GM21576 (cell line): ENCODE measurements at regions not wholly inside any gene's neighbourhood (a gene's known extent, or its start where the extent isn't known, plus 50 kb on each side); places are given as distances from the start of the nearest gene placed in this dataset.

ENCODE experiments used
- ATAC-seq: cut with Tn5 transposase; IDR thresholded peaks from one replicate; pipeline ENCODE4 v1.9.1; 2021; ENCODE audit warnings: mild to moderate bottlenecking, moderate library complexity; ENCODE audit not compliant: unreplicated experiment

GRCh38 chrX:810186-810585, 179.6 kb downstream of the SHOX start:
- ATAC-seq, result no peak

DNA sequence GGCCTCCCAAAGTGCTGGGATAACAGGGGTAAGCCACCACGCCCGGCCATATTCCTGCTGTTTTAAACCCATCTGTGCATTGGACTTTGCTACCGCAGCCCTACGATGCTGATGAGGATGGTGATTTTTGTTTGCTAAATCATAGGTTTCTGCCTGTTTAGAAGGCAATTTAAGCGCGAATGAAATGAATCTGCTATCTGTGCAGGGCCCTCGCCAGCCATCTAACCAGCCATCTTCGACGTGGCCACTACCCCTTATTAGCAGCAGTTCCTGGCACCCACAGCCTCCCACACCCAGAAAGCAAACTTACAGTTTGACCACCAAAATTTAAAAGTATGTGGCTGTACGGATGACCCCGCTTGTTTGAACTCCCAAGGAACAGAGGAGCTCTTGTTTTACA, 178.5 kb downstream of the SHOX start:
- no peak for ATAC-seq

GRCh38 chrX:806586-806985, 176.0 kb downstream of the SHOX start:
- no peak for ATAC-seq

- no peak for ATAC-seq
These were observed 175.4 kb downstream of the SHOX start for GRCh38 chrX:805988-806387.

- no peak for ATAC-seq
These were observed 174.6 kb downstream of the SHOX start for GRCh38 chrX:805103-805670.

GRCh38 chrX:802846-803245, 172.3 kb downstream of the SHOX start:
- no peak for ATAC-seq

- ATAC-seq, result no peak
These were observed 169.2 kb downstream of the SHOX start for GRCh38 chrX:799808-800207.

DNA sequence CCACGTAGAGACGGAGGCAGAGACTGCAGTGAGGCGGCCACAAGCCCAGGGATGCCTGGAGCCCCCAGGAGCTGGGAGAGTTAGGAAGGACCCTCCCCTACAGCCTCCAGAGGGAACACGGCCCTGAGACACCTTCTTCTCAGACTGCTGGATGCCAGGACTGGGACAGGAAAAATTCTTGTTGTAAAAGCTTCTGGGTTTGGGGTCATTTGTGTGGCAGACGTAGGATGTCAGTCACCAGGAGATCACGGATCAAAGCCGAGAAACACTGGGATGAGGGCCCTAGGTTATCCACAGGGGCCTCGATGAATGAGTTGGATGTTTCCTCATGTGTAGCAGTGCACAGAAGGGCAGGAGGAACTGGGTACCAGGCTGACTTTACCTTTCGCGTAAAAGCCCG, 163.7 kb downstream of the SHOX start:
- ATAC-seq, result no peak

- no peak for ATAC-seq
These were observed 162.7 kb downstream of the SHOX start for GRCh38 chrX:793216-793770.

DNA sequence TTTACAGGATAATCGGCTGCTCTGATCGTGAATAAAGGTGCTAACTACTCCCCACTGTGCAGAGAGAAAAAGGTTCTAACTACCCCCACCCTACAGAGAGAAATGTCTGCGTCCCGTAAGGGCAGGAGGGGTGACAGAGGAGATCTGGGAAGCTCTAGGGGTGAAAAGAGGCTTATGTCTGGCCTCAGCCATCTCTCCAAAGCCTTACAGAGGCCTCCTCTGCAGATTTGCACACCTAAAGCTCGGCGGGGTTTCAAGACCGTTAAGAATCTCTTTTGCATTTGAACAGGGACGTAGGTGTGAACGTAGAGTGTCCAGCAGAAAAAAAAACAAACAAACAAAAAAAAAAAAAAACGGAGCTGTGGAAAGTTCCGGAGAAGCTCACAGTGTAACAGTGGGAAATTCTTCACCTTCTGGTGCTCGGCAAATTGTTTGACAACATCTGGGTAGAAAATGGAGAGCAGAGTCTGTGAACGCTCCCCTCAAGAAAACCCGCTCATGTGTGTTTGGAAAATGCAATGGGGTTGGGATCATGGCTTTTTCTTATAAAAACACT, 161.0 kb downstream of the SHOX start:
- no peak for ATAC-seq

GRCh38 chrX:790783-791360, 160.3 kb downstream of the SHOX start:
- no peak for ATAC-seq

- ATAC-seq, result no peak
These were observed 159.5 kb downstream of the SHOX start for GRCh38 chrX:790041-790506.

DNA sequence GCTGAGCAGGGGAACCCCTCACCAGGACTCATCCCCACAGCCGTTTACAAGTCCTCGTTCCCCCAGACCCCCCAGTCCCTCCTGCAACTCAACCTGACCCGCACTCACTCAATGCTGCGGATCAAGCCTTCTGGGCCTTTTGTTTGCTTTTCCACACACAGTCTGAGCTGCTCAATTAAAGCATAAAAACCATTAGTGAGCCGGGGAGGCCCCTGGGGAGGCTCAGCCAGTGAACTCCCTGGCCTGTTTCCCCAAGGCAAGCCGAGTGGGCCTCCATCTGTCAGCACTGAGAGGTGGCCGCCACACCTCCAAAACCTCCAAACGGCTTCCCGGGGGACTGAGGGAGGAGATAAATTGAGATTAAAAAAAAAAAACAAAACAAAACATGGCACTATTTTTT, 158.5 kb downstream of the SHOX start:
- ATAC-seq, result no peak

GRCh38 chrX:786441-786881, 155.9 kb downstream of the SHOX start:
- no peak for ATAC-seq

GRCh38 chrX:784829-785228, 154.2 kb downstream of the SHOX start:
- no peak for ATAC-seq

DNA sequence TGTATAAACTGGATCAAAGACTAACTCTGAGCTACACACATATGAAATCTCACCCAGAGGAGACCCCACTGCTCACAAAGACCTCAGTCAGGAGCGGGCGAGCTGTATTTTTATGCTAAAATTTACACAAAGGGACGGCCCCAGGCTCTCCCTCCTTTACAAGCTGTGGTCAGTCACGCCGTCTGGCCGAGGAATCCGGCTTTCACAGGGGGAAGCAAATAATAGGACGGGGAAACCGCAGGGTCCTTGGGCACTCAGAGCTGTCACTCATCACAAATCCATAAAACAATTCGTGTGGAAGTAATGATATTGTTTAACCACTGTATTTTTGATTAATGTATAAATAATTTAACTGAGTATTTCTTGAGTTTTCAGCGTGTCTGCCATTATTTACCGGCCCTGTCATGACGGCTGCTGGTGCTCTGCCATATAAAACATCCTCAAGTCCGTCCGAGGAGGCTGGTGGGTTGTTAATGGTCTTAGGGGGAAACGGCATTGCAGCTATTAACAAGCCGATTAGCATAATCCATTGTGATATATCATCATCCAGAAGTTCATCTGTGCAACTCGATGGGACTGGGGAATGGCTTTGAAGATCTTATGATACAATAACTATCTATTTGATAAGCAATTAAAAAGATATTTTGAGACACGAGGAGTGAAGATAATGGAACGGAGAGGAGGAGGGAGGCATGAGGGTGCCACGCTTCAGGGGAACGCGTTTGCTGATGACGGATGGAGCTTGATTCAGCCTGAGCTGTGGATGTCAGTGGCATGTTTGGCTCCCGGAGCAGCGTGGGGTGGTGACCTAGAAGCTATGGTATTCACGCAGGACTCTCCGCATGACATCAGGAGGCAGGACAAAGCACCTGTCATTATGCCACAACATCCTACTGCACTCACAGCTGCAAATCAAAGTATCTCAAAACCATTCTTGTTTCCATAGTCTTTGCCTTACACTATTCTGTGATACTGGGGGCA, 150.9 kb downstream of the SHOX start:
- no peak for ATAC-seq

DNA sequence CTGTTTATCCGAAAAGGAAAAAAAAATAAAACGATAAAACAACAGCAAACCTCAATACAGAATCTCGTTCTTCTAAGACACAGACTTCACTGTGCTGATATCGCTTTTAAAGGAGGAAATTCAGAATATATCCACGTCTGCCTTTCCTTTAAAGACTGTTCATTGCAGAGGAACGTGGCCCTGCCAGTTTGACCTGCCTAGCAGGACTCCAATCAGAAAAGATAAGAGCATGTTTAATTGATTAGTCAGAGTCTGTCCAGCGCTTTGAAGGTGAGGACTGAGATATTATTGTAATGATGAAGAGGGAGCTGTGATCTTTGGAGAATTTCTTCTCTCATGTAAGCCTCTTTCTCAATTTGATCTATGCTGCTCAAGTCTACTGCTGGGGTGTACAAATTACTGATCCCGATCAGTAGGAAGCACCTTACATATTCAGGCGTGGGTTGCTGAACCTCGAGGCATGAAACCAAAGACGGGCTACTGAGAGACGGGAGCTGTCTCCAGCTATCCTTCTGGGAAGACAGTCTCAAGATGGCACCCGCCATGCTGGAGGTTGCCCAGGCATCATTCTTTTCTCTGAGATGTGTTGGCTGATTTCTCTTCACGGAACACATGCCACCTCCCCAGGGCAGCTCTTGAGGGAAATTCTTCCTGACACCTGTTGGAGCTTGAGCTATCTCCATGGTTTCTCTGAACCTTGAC, 146.1 kb downstream of the SHOX start:
- no peak for ATAC-seq

GRCh38 chrX:776061-776460, 145.5 kb downstream of the SHOX start:
- ATAC-seq, result no peak

DNA sequence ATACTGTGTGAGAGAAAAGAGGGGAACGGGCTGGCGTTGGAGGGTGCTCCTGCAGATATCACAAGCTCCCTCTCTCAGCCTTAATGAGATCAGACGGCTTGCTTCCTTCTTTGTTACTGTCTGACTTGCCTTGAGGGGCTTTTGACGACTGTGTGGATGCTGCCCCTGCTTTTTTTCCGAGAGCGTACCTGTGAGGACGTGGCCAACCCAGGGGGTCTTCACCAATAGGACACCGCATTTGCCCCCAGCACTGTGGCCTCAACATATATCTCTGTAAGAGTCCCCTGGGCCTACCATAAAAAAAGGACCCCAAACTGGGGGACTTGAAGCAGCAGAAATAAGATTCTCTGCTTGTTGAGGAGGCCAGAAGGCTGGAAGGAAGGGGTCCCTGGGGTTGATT, 143.9 kb downstream of the SHOX start:
- ATAC-seq, result no peak

GRCh38 chrX:773292-774025, 142.9 kb downstream of the SHOX start:
- no peak for ATAC-seq
